ENCODE measurements at regions not wholly inside any gene's neighbourhood (a gene's known extent, or its start where the extent isn't known, plus 50 kb on each side); places are given as distances from the start of the nearest gene placed in this dataset.

GRCh38 chr2:126831234-126832005 is 67.3 kb upstream of the TEX51 start:
- no peak for DNase-seq

GRCh38 chr2:126832014-126832413 is 66.7 kb upstream of the TEX51 start:
- DNase-seq: no peak

GRCh38 chr2:126832757-126833156 is 65.9 kb upstream of the TEX51 start:
- no peak for DNase-seq

- DNase-seq: no peak
Observed at GRCh38 chr2:126834006-126834659, 64.6 kb upstream of the TEX51 start.

DNA sequence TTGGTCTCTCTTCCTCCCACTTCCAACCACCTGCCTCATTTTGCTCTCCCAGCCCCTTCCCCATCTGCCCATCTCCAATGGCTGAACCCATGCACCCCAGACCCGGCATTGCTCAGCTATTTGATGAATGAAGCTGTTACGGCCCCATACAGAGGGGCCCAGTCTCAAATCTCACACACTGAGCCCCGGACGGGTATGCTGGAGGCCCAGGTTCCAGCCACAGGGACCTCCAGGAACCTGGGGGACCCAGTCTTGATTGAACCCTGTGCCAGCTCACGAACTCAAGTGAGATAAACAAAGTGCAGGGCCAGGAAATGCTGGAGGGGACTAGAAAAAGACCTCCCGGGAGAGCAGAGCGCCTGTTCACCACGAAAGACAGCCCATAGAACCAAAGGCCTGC is 63.4 kb upstream of the TEX51 start:
- no peak for DNase-seq

DNA sequence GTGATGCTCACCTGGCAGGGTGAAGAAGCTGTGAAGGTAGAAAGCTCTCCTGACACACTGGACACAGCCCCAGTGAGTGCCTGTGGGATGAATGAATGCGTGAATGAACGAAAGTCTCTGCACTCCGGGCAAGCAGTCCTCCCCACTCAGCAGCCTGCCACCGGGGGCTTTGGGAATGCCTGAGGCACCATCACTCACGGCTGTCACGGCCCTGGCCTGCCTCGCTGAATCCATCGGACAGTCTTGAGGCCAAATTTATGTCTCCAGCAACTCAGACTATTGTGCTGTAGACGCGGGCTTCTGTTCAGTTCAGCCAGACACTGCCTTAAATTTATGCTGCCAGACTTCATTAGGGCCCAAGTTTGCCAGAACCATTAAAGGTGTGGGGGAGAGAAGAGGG is 62.9 kb upstream of the TEX51 start:
- no peak for DNase-seq

- DNase-seq: no peak
Observed at GRCh38 chr2:126836761-126837679, 61.7 kb upstream of the TEX51 start.

DNA sequence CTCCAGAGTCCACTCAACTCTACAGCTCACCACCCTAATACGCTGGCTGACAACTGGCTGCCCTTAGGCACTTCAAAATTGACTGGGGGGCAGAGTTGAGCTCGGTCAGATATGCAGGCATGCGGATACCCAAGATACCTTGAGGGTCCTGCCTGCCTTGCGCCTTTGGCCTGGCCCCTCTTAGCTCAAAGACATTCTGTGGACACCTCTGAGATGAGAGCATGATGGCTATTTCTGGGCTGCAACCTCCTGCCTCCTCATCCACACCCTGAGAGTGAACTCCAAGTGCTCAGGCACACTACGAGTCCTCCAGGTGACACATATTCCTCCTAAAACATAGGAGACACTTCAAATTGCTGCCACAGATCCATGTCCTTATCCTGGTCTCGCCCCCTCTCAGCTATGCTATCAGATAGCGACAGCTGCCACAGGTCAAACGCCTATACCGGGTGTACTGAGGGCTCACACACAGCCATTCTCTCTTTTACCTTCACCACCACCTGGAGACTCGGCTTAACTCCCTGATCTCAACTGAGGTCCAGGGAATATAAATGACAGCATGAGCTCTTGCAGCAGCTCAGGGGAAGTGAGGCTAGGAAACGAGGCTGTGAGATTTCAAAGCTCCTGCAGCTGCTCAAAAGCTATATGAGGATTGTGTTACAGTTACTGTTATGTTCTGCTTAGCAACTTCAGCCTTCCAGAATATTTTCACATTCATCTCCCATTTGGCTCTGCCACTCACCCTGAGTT is 60.5 kb upstream of the TEX51 start:
- no peak for DNase-seq

DNA sequence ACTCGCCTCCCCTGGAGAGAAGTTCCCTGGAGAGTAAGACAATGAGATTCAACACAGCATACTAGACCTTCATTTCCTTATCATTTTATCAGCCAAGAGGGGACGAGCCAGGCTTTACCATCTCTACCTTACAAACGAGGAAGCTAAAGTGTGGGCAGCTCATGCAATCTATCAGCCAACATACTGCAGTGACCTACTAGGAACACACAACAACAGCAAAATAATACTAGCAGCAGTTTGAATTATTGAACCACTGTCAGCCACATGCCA is 60.0 kb upstream of the TEX51 start:
- no peak for DNase-seq

- DNase-seq: no peak
Observed at GRCh38 chr2:126839796-126840195, 58.9 kb upstream of the TEX51 start.

DNA sequence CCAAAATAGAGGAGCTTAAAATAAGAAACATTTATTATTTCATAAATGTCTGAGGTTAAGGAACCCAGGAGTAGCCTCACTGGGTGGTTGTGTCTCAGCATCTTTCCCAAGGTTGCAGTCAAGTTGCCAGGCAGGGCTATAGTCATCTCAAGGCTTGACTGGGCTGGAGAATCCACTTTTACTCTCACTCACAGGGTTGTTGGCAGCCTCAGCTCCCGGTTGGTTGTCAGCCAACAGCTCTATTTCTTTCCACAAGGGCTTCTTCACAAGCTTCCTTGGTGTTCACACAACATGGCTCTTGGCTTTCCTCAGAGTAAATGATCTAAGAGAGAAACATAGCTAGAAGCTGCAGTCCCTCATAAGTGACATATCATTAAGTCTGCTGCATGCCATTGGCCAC is 55.6 kb upstream of the TEX51 start:
- no peak for DNase-seq

DNA sequence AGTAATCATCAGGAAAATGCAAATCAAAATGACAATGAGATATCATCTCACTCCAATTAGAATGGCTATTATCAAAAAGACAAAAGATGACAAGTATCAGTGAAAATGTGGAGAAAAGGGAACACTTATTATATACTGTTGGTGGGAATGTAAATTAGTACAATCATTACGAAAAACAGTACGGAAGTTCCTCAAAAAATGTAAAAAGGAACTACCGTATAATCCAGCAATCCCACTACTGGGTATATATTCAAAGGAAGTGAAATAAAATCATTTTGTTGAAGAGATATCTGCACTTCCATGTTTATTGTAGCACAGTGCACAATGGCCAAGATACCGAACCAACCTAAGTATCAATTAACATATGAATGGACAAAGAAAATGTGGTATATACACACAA is 52.4 kb upstream of the TEX51 start:
- DNase-seq: no peak
